B cell (primary cell): ENCODE measurements at regions not wholly inside any gene's neighbourhood (a gene's known extent, or its start where the extent isn't known, plus 50 kb on each side); places are given as distances from the start of the nearest gene placed in this dataset.
"Not testable (repeated sequence)": the region's sequence is repeated elsewhere in the genome, so short reads cannot be mapped to it uniquely, and the experiment has no call there.

Experiments
- ATAC-seq: fragments of 200-7000 bp; cut with Tn5 transposase; one replicate; pipeline ENCODE4 v1.10.0; 2021; ENCODE audit warnings: low read depth, mild to moderate bottlenecking, moderate number of reproducible peaks, moderate library complexity
- CTCF ChIA-PET: fragments of 350-600 bp; sonication (Branson Sonifier 250); formaldehyde crosslinking; loops from one replicate; lab custom pipeline; 2021; ENCODE audit warnings: antibody characterized with exemption, inconsistent platforms; lab: Charles Lee
- POLR2A ChIA-PET: fragments of 350-600 bp; sonication (Branson Sonifier 250); formaldehyde crosslinking; loops from one replicate; lab custom pipeline; 2021; ENCODE audit warnings: antibody characterized with exemption; lab: Charles Lee
- DNase-seq: peaks from one replicate; pipeline ENCODE4 v3.0.0; 2013
- H2AFZ ChIP-seq: 2 replicates; pipeline ENCODE4 v1.6.1; 2012; ENCODE audit warnings: mild to moderate bottlenecking, low read depth, low read length; ENCODE audit not compliant: insufficient read depth, poor library complexity, severe bottlenecking
- H3K27ac ChIP-seq, 2 donors: 1 replicate in 1 of 2; 2 replicates in 1 of 2; pipeline ENCODE4 v1.5.1; 2012 to 2013; ENCODE audit warnings: low read length in 2 of 2, mild to moderate bottlenecking in 2 of 2, moderate library complexity in 1 of 2
- H3K27me3 ChIP-seq, 4 experiments: fragments of 200-600 bp in 1 of 4; sonication (generic) in 1 of 4; replicated peaks in 1 of 4; 1 replicate in 2 of 4; 2 replicates in 2 of 4; pipeline versions ENCODE4 v1.6.1 to v1.7.0; 2013 to 2016; ENCODE audit warnings: low read length in 3 of 4, mild to moderate bottlenecking in 2 of 4, mixed read lengths in 1 of 4, moderate library complexity in 1 of 4; ENCODE audit not compliant: insufficient read depth in 4 of 4, control insufficient read depth in 3 of 4; ENCODE audit errors: control extremely low read depth in 1 of 4
- H3K36me3 ChIP-seq, 2 experiments: replicated peaks in 1 of 2; 1 replicate in 1 of 2; 2 replicates in 1 of 2; pipeline versions ENCODE4 v1.6.1 to v1.7.1; 2013; ENCODE audit warnings: low read length in 1 of 2; ENCODE audit not compliant: insufficient read depth in 2 of 2, control insufficient read depth in 1 of 2; ENCODE audit errors: control extremely low read depth in 1 of 2, extremely low read depth in 1 of 2
- H3K4me1 ChIP-seq, 2 donors: fragments of 200-600 bp in 1 of 2; sonication (generic) in 1 of 2; 1 replicate in 1 of 2; 2 replicates in 1 of 2; pipeline versions ENCODE4 v1.5.1 to v1.6.1; 2013 to 2017; ENCODE audit warnings: low read length in 2 of 2; ENCODE audit not compliant: control insufficient read depth in 2 of 2, insufficient read depth in 2 of 2
- H3K4me2 ChIP-seq: replicated peaks from 2 replicates; pipeline ENCODE3; 2012; ENCODE audit warnings: mild to moderate bottlenecking, low read depth, low read length; ENCODE audit not compliant: poor library complexity, severe bottlenecking
- H3K4me3 ChIP-seq, 5 experiments: fragments of 200-600 bp in 1 of 5; sonication (generic) in 1 of 5; 1 replicate in 3 of 5; 2 replicates in 2 of 5; pipeline versions ENCODE4 v1.5.1 to v1.7.0; 2011 to 2016; ENCODE audit warnings: low read length in 4 of 5, mild to moderate bottlenecking in 4 of 5, low read depth in 2 of 5, control low read depth in 1 of 5, moderate library complexity in 1 of 5; ENCODE audit not compliant: insufficient read depth in 1 of 5; ENCODE audit errors: control extremely low read depth in 1 of 5, extremely low read depth in 1 of 5
- H3K79me2 ChIP-seq: fragments of 200-600 bp; sonication (generic); one replicate; pipeline ENCODE4 v1.6.0; 2016; ENCODE audit warnings: low read length; ENCODE audit not compliant: control insufficient read depth, insufficient read depth
- H3K9ac ChIP-seq: fragments of 200-600 bp; sonication (generic); 2 replicates; pipeline ENCODE4 v1.6.1; 2017; ENCODE audit warnings: mild to moderate bottlenecking, low read length, moderate library complexity
- H3K9me3 ChIP-seq, 3 donors: one replicate each; pipeline versions ENCODE4 v1.6.1 to v1.7.1; 2013; ENCODE audit warnings: low read length in 2 of 3; ENCODE audit not compliant: control insufficient read depth in 2 of 3, insufficient read depth in 1 of 3; ENCODE audit errors: control extremely low read depth in 1 of 3
- H4K20me1 ChIP-seq: 2 replicates; pipeline ENCODE4 v1.6.0; 2012; ENCODE audit warnings: mild to moderate bottlenecking, low read length; ENCODE audit not compliant: insufficient read depth, control insufficient read depth, poor library complexity, severe bottlenecking
- H3K27ac Mint-ChIP-seq: one replicate; pipeline ENCODE4 v1.8.0; 2021; ENCODE audit warnings: mixed read lengths
- H3K27me3 Mint-ChIP-seq: one replicate; pipeline ENCODE4 v1.8.0; 2021; ENCODE audit warnings: mixed read lengths
- H3K4me1 Mint-ChIP-seq: one replicate; pipeline ENCODE4 v1.8.0; 2021; ENCODE audit warnings: mixed read lengths
- H3K4me3 Mint-ChIP-seq: one replicate; pipeline ENCODE4 v1.8.0; 2021; ENCODE audit warnings: mixed read lengths
- H3K9me3 Mint-ChIP-seq: one replicate; pipeline ENCODE4 v1.8.0; 2022; ENCODE audit warnings: mixed read lengths; ENCODE audit not compliant: insufficient read depth
- EZH2 ChIP-seq: IDR thresholded peaks from 2 replicates; pipeline ENCODE4 v1.6.1; 2012; ENCODE audit warnings: borderline replicate concordance, low read depth, mild to moderate bottlenecking, moderate library complexity, low read length; ENCODE audit not compliant: insufficient read depth, poor library complexity, severe bottlenecking
- WGBS: methylation state at CpG from one replicate; pipeline ENCODE4 v1.1.5; 2013; ENCODE audit warnings: missing lambda C conversion rate; ENCODE audit not compliant: insufficient coverage; 5-methylcytosine and 5-hydroxymethylcytosine counted together
- intact Hi-C: fragments of 100-400 bp; cut with micrococcal nuclease; formaldehyde crosslinking; loops from one replicate; pipeline ENCODE4 v1.10.0; 2022
- TF ChIP-seq, protein P1 (sequence below): fragments of 200-600 bp; IDR thresholded peaks from one replicate; pipeline ENCODE4 v1.8.0; 2022; ENCODE audit warnings: antibody characterized with exemption, mild to moderate bottlenecking

DNA sequence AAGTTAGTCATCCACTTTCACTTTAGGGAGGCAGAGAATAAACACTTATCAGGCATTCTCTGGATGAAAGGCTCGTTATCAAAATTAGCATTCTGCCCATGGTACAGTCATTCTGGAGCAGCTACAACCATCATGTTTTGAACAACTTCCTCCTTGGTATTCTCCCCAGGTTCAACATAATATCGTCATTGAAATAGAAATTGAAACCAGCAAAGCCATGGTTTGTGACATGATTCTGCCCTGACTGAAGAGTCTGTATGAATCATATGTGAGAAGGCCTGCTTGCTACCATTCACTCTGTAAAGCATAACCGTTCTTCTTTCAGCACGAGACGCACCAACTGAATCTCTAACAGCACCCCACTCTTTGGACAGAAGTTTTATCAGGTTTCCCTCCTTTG, 127.5 kb upstream of the RADX start:
- ChIA-PET CTCF (interaction anchor here (1.4 kb wide), 1 partner anchor 136 kb away, joined by 8 read pairs; no protein-coding TSS in a partner anchor), POLR2A (no interaction called here)
- ATAC-seq, result peak; percentile 79
- no peaks in the 10 kb centered on the region for H3K9me3 ChIP-seq
- peak overlapping the region in 1 of 2 donors; percentile 49 for H3K27ac ChIP-seq
- H3K9ac ChIP-seq, result peak overlapping the region; percentile 25
- no peaks in the 10 kb centered on the region for H4K20me1 ChIP-seq
- DNase-seq, result peak; percentile 44
- Mint-ChIP-seq H3K4me1 (peaks cover 16% of the 10 kb centered on the region), H3K27me3 (no peaks in the 10 kb centered on the region), H3K4me3 (peak overlapping the region; percentile 73), H3K27ac (peak overlapping the region; percentile 84), H3K9me3 (no peaks in the 10 kb centered on the region)
- TF ChIP-seq, protein P1, sequence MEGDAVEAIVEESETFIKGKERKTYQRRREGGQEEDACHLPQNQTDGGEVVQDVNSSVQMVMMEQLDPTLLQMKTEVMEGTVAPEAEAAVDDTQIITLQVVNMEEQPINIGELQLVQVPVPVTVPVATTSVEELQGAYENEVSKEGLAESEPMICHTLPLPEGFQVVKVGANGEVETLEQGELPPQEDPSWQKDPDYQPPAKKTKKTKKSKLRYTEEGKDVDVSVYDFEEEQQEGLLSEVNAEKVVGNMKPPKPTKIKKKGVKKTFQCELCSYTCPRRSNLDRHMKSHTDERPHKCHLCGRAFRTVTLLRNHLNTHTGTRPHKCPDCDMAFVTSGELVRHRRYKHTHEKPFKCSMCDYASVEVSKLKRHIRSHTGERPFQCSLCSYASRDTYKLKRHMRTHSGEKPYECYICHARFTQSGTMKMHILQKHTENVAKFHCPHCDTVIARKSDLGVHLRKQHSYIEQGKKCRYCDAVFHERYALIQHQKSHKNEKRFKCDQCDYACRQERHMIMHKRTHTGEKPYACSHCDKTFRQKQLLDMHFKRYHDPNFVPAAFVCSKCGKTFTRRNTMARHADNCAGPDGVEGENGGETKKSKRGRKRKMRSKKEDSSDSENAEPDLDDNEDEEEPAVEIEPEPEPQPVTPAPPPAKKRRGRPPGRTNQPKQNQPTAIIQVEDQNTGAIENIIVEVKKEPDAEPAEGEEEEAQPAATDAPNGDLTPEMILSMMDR, result no peak
- no peak for TF ChIP-seq EZH2
- peak overlapping the region in 2 of 5 experiments; percentile 21 to 33 for H3K4me3 ChIP-seq
- H3K27me3 ChIP-seq, result no peaks in the 10 kb centered on the region
- H3K4me1 ChIP-seq, result peaks cover 0 to 8% of the 10 kb centered on the region in 2 donors
- H3K79me2 ChIP-seq, result no peaks in the 10 kb centered on the region
- intact Hi-C loops, result loop anchor here (10.0 kb wide), 1 partner anchor 1591 kb away; no protein-coding TSS in a partner anchor
- H3K4me2 ChIP-seq, result peak overlapping the region; percentile 56
- H3K36me3 ChIP-seq, result no peaks in the 10 kb centered on the region
- peak overlapping the region; percentile 75 for H2AFZ ChIP-seq
- WGBS, result no CpG with 5 or more reads among the region's 5 CpGs

DNA sequence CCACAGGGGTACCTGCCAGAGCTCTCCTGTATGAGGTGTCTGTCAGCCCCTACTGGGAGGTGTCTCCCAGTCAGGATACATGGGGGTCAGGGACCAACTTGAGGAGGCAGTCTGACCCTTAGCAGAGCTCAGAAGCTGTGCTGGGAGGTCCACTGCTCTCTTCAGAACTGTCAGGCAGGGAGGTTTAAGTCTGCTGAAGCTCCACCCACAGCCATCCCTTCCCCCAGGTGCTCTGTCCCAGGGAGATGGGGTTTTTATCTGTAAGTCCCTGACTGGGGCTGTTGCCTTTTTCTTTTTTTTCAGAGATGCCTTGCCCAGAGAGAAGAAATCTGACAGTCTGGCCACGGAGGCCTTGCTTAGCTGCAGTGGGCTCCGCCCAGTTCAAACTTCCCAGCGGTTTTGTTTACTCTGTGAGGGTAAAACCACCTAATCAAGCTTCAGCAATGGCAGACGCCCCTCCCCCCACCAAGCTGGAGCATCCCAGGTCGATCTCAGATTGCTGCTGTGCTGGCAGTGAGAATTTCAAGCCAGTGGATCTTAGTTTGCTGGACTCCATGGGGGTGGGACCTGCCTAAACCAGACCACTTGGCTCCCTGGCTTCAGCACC, 118.5 kb upstream of the RADX start:
- H2AFZ ChIP-seq, H3K9me3 ChIP-seq, CTCF ChIA-PET, H3K4me3 Mint-ChIP-seq, H3K4me3 ChIP-seq, H3K27me3 ChIP-seq, H3K4me2 ChIP-seq, POLR2A ChIA-PET, H3K4me1 Mint-ChIP-seq, intact Hi-C loops, H3K36me3 ChIP-seq, H3K4me1 ChIP-seq, DNase-seq, H3K9me3 Mint-ChIP-seq, H4K20me1 ChIP-seq, ATAC-seq, H3K79me2 ChIP-seq, H3K9ac ChIP-seq, H3K27me3 Mint-ChIP-seq, H3K27ac Mint-ChIP-seq, H3K27ac ChIP-seq: not testable (repeated sequence)
- WGBS, result no CpG with 5 or more reads among the region's 5 CpGs
